ENCODE measurements at regions not wholly inside any gene's neighbourhood (a gene's known extent, or its start where the extent isn't known, plus 50 kb on each side); places are given as distances from the start of the nearest gene placed in this dataset.

- no peaks in the 10 kb centered on the region for H4K20me1 ChIP-seq (ENCODE audit: control insufficient read depth, insufficient read depth, low read length, poor library complexity, severe bottlenecking)
- no peaks in the 10 kb centered on the region for H3K4me1 ChIP-seq (ENCODE audit: control insufficient read depth in 2 of 2, insufficient read depth in 2 of 2, low read length in 2 of 2)
- no peak overlapping the region for H3K27ac Mint-ChIP-seq
- no peaks in the 10 kb centered on the region for H3K4me1 Mint-ChIP-seq
- H3K9ac ChIP-seq (ENCODE audit: low read length) = no peak overlapping the region
- H3K27me3 ChIP-seq (replicated peaks in 1 of 4; ENCODE audit: control extremely low read depth in 1 of 4, control insufficient read depth in 3 of 4, insufficient read depth in 4 of 4, low read length in 3 of 4) = no peaks in the 10 kb centered on the region
- no peaks in the 10 kb centered on the region for H3K9me3 Mint-ChIP-seq (ENCODE audit: insufficient read depth)
- no peak for TF ChIP-seq CTCF (IDR thresholded peaks at IDR 0.05)
- TF ChIP-seq EZH2 (IDR thresholded peaks at IDR 0.05; ENCODE audit: borderline replicate concordance, insufficient read depth, low read depth, low read length, poor library complexity, severe bottlenecking) = no peak
- no peaks in the 10 kb centered on the region for H3K36me3 ChIP-seq (replicated peaks in 1 of 2; ENCODE audit: control extremely low read depth in 1 of 2, control insufficient read depth in 1 of 2, extremely low read depth in 1 of 2, insufficient read depth in 2 of 2, low read length in 1 of 2)
- no peak overlapping the region for H3K4me2 ChIP-seq (replicated peaks; ENCODE audit: low read depth, low read length, poor library complexity, severe bottlenecking)
- H3K4me3 ChIP-seq (ENCODE audit: control extremely low read depth in 1 of 5, extremely low read depth in 1 of 5, insufficient read depth in 1 of 5, low read depth in 2 of 5, low read length in 4 of 5) = no peak overlapping the region
- intact Hi-C loops (cut with micrococcal nuclease) = no loop called here
- no peak for ATAC-seq (ENCODE audit: low read depth)
- 79% methylated on average over 1 of the region's 1 CpG for WGBS (ENCODE audit: insufficient coverage)
- no peak overlapping the region for H2AFZ ChIP-seq (ENCODE audit: insufficient read depth, low read depth, low read length, poor library complexity, severe bottlenecking)
- no peak for DNase-seq
- no peaks in the 10 kb centered on the region for H3K79me2 ChIP-seq (ENCODE audit: control insufficient read depth, insufficient read depth, low read length)
- ChIA-PET POLR2A (no interaction called here), CTCF (interaction anchor here (1.1 kb wide), 1 partner anchor 27 kb away, joined by 4 read pairs; no protein-coding TSS in a partner anchor)
- H3K4me3 Mint-ChIP-seq = no peak overlapping the region
- H3K27me3 Mint-ChIP-seq = peaks cover 27% of the 10 kb centered on the region
- no peak overlapping the region for H3K27ac ChIP-seq (ENCODE audit: low read length in 2 of 2)
- no peaks in the 10 kb centered on the region for H3K9me3 ChIP-seq (ENCODE audit: control extremely low read depth in 1 of 3, control insufficient read depth in 2 of 3, insufficient read depth in 1 of 3, low read length in 2 of 3)
These were observed 139.2 kb upstream of the C1orf21 start for GRCh38 chr1:184247671-184248070.

GRCh38 chr1:184253921-184254320 lies 132.9 kb upstream of the C1orf21 start:
- Histone ChIP-seq H3K9ac (ENCODE audit: low read length) (no peak overlapping the region), H3K36me3 (replicated peaks in 1 of 2; ENCODE audit: control extremely low read depth in 1 of 2, control insufficient read depth in 1 of 2, extremely low read depth in 1 of 2, insufficient read depth in 2 of 2, low read length in 1 of 2) (no peaks in the 10 kb centered on the region), H3K79me2 (ENCODE audit: control insufficient read depth, insufficient read depth, low read length) (no peaks in the 10 kb centered on the region), H3K4me1 (ENCODE audit: control insufficient read depth in 2 of 2, insufficient read depth in 2 of 2, low read length in 2 of 2) (no peaks in the 10 kb centered on the region), H3K27me3 (replicated peaks in 1 of 4; ENCODE audit: control extremely low read depth in 1 of 4, control insufficient read depth in 3 of 4, insufficient read depth in 4 of 4, low read length in 3 of 4) (no peaks in the 10 kb centered on the region), H4K20me1 (ENCODE audit: control insufficient read depth, insufficient read depth, low read length, poor library complexity, severe bottlenecking) (no peaks in the 10 kb centered on the region), H2AFZ (ENCODE audit: insufficient read depth, low read depth, low read length, poor library complexity, severe bottlenecking) (no peak overlapping the region), H3K4me2 (replicated peaks; ENCODE audit: low read depth, low read length, poor library complexity, severe bottlenecking) (no peak overlapping the region), H3K4me3 (ENCODE audit: control extremely low read depth in 1 of 5, extremely low read depth in 1 of 5, insufficient read depth in 1 of 5, low read depth in 2 of 5, low read length in 4 of 5) (no peak overlapping the region), H3K27ac (ENCODE audit: low read length in 2 of 2) (no peak overlapping the region), H3K9me3 (ENCODE audit: control extremely low read depth in 1 of 3, control insufficient read depth in 2 of 3, insufficient read depth in 1 of 3, low read length in 2 of 3) (peaks cover 0 to 3% (median 0%) of the 10 kb centered on the region in 3 donors)
- peaks cover 14% of the 10 kb centered on the region for H3K27me3 Mint-ChIP-seq
- H3K27ac Mint-ChIP-seq = no peak overlapping the region
- ChIA-PET CTCF (no interaction called here), POLR2A (no interaction called here)
- no peak overlapping the region for H3K4me3 Mint-ChIP-seq
- no peak for TF ChIP-seq EZH2 (IDR thresholded peaks at IDR 0.05; ENCODE audit: borderline replicate concordance, insufficient read depth, low read depth, low read length, poor library complexity, severe bottlenecking)
- no peak for TF ChIP-seq CTCF (IDR thresholded peaks at IDR 0.05)
- WGBS (ENCODE audit: insufficient coverage) = 81% methylated on average over 2 of the region's 3 CpGs
- DNase-seq = no peak
- ATAC-seq (ENCODE audit: low read depth) = no peak
- intact Hi-C loops (cut with micrococcal nuclease) = no loop called here
- H3K4me1 Mint-ChIP-seq = no peaks in the 10 kb centered on the region
- no peaks in the 10 kb centered on the region for H3K9me3 Mint-ChIP-seq (ENCODE audit: insufficient read depth)
